Neutrophil (primary cell): ENCODE measurements at regions not wholly inside any gene's neighbourhood (a gene's known extent, or its start where the extent isn't known, plus 50 kb on each side); places are given as distances from the start of the nearest gene placed in this dataset.

Source experiments
- H3K27ac ChIP-seq: fragments of 200-600 bp; sonication (generic); 2 replicates; pipeline ENCODE4 v1.5.1; 2016; ENCODE audit warnings: mild to moderate bottlenecking, moderate library complexity
- H3K27me3 ChIP-seq: fragments of 200-600 bp; sonication (generic); 2 replicates; pipeline ENCODE4 v1.6.0; 2016; ENCODE audit warnings: mild to moderate bottlenecking
- H3K36me3 ChIP-seq: fragments of 200-600 bp; sonication (generic); 2 replicates; pipeline ENCODE4 v1.5.1; 2017
- H3K4me1 ChIP-seq, 2 experiments: fragments of 200-600 bp in 1 of 2; sonication (generic) in 1 of 2; 1 replicate in 1 of 2; 2 replicates in 1 of 2; pipeline versions ENCODE4 v1.5.1 to v1.6.1; 2013 to 2016; ENCODE audit warnings: low read depth in 1 of 2, low read length in 1 of 2, mild to moderate bottlenecking in 1 of 2, moderate library complexity in 1 of 2; ENCODE audit not compliant: control insufficient read depth in 1 of 2, insufficient read depth in 1 of 2
- H3K4me3 ChIP-seq, 2 experiments: fragments of 200-600 bp in 1 of 2; sonication (generic) in 1 of 2; 1 replicate in 1 of 2; 2 replicates in 1 of 2; pipeline ENCODE4 v1.5.1; 2013 to 2016; ENCODE audit warnings: low read depth in 1 of 2, low read length in 1 of 2, mild to moderate bottlenecking in 1 of 2, moderate library complexity in 1 of 2
- H3K9me3 ChIP-seq: fragments of 200-600 bp; sonication (generic); 2 replicates; pipeline ENCODE4 v1.5.1; 2016
- TF ChIP-seq, protein P1 (sequence below): fragments of 200-600 bp; sonication (generic); IDR thresholded peaks from 2 replicates; pipeline ENCODE4 v1.5.1; 2016; ENCODE audit warnings: antibody characterized with exemption

- Histone ChIP-seq H3K27me3 (no peaks in the 10 kb centered on the region), H3K4me3 (no peak overlapping the region), H3K4me1 (no peaks in the 10 kb centered on the region), H3K9me3 (no peaks in the 10 kb centered on the region), H3K27ac (no peak overlapping the region), H3K36me3 (no peaks in the 10 kb centered on the region)
- TF ChIP-seq, protein P1, sequence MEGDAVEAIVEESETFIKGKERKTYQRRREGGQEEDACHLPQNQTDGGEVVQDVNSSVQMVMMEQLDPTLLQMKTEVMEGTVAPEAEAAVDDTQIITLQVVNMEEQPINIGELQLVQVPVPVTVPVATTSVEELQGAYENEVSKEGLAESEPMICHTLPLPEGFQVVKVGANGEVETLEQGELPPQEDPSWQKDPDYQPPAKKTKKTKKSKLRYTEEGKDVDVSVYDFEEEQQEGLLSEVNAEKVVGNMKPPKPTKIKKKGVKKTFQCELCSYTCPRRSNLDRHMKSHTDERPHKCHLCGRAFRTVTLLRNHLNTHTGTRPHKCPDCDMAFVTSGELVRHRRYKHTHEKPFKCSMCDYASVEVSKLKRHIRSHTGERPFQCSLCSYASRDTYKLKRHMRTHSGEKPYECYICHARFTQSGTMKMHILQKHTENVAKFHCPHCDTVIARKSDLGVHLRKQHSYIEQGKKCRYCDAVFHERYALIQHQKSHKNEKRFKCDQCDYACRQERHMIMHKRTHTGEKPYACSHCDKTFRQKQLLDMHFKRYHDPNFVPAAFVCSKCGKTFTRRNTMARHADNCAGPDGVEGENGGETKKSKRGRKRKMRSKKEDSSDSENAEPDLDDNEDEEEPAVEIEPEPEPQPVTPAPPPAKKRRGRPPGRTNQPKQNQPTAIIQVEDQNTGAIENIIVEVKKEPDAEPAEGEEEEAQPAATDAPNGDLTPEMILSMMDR = no peak
These were observed 328.7 kb upstream of the PPARGC1A start for GRCh38 chr4:24218566-24218965.

DNA sequence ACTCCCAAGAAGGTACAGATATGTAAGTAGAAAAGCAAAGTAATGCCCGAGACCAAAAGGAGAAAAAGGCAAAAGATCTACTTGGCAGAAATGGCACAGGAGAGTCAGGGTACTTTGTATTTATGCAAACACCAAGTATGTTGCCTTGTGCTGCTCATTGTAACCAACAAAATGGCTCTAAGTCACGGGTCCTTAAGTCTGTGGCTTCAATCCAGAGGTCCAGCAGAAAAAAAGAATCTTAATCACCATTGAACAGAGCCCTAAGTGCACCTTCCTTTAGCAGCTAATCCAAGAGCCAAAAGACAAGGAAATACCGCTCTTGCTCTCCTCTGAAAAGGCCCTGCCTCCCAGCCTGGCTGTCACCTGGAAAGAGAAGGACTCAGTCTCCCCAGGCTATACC is 324.9 kb upstream of the PPARGC1A start:
- H3K4me3 ChIP-seq = no peak overlapping the region
- no peaks in the 10 kb centered on the region for H3K4me1 ChIP-seq
- H3K27ac ChIP-seq = no peak overlapping the region
- no peaks in the 10 kb centered on the region for H3K36me3 ChIP-seq
- no peaks in the 10 kb centered on the region for H3K9me3 ChIP-seq
- H3K27me3 ChIP-seq = no peaks in the 10 kb centered on the region
- TF ChIP-seq, protein P1 = no peak

DNA sequence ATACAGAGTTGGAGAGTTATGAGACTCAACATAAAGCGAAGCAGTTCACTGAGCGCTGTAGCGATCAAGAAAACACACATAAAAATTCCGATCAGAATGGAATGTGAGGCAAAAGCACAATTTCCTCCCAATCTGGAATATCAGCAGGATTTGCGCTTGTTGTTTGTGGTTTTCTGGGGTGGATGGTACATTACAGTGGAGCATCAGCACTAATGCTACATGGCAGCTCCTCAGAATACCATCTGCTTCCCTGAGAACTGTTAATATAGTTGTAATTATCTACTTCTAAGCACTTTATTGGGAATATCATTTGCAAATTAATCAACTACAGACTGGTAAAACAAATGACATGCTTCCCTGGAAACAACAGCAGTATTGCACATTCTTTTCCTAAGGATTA is 324.1 kb upstream of the PPARGC1A start:
- Histone ChIP-seq H3K27me3 (no peaks in the 10 kb centered on the region), H3K4me3 (no peak overlapping the region), H3K4me1 (no peaks in the 10 kb centered on the region), H3K36me3 (no peaks in the 10 kb centered on the region), H3K27ac (no peak overlapping the region), H3K9me3 (no peaks in the 10 kb centered on the region)
- TF ChIP-seq, protein P1 = no peak

- H3K27me3 ChIP-seq = no peaks in the 10 kb centered on the region
- H3K9me3 ChIP-seq = no peaks in the 10 kb centered on the region
- H3K4me1 ChIP-seq = no peaks in the 10 kb centered on the region
- H3K4me3 ChIP-seq = no peak overlapping the region
- no peaks in the 10 kb centered on the region for H3K36me3 ChIP-seq
- no peak overlapping the region for H3K27ac ChIP-seq
- TF ChIP-seq, protein P1 = no peak
These were observed 322.8 kb upstream of the PPARGC1A start for GRCh38 chr4:24212642-24213041.

- Histone ChIP-seq H3K4me3 (no peak overlapping the region), H3K27me3 (no peaks in the 10 kb centered on the region), H3K9me3 (no peaks in the 10 kb centered on the region), H3K36me3 (no peaks in the 10 kb centered on the region), H3K4me1 (no peaks in the 10 kb centered on the region), H3K27ac (no peak overlapping the region)
- TF ChIP-seq, protein P1 = no peak
These were observed 322.0 kb upstream of the PPARGC1A start for GRCh38 chr4:24211856-24212255.

DNA sequence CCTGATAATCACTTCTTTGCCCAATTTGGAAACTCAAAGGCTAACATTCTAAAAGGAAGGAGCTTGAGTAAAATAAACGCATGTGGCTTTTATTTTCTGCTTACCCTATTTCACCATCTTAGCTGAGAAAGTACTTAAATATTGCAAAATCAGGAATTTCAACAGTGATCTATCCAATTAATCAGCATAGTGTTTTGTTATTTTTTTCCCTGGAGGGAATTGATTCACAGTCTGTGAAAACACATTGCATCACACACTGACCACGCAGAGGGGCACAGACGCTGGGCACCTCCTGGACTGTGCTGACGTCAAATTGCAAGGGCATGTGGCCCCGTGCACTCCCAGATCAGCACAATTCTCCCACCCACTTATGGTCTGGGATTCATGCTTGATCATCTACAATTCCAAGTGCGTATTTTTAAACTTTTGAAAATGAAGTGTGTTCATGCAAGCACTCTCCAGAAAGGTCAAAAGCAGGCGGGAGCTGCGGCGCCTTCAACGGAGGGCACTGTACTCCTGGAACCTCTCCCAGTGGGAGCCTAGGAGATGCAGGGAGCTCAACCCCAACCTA is 320.6 kb upstream of the PPARGC1A start:
- Histone ChIP-seq H3K4me1 (no peaks in the 10 kb centered on the region), H3K27ac (no peak overlapping the region), H3K27me3 (no peaks in the 10 kb centered on the region), H3K36me3 (no peaks in the 10 kb centered on the region), H3K4me3 (no peak overlapping the region), H3K9me3 (no peaks in the 10 kb centered on the region)
- TF ChIP-seq, protein P1 = no peak
